ENCODE measurements at regions not wholly inside any gene's neighbourhood (a gene's known extent, or its start where the extent isn't known, plus 50 kb on each side); places are given as distances from the start of the nearest gene placed in this dataset.

DNA sequence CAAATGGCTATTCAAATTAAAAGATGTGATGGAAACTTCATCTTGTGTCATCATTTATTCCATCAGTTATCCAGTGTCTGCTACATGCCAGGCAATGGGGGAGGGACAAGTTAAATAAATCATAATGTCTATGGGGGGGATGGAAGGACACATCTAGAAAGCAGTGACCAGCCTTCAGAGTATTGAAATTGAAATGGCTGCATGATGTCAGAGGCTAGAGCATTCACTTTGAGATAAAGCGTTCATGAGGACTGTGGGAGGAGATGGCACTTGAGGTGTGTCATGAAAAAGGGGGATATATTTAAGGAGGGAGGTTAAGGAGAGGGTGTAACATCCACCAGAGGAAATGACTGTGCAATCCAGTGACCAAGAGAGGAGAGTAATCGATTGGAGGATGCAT, 50.6 kb downstream of the SLIT2 start:
- no peaks in the 10 kb centered on the region for H3K36me3 Mint-ChIP-seq (ENCODE audit: low read depth)
- CTCF ChIA-PET: no interaction called here
- no peak for DNase-seq
- H3K4me1 Mint-ChIP-seq: no peaks in the 10 kb centered on the region
- H3K4me3 Mint-ChIP-seq: no peak overlapping the region
- H3K27ac Mint-ChIP-seq: no peak overlapping the region
- H3K9me3 Mint-ChIP-seq: no peaks in the 10 kb centered on the region
- POLR2A ChIA-PET: no interaction called here
- H3K27me3 Mint-ChIP-seq: no peaks in the 10 kb centered on the region

- no peak overlapping the region for H3K4me3 Mint-ChIP-seq
- H3K27me3 Mint-ChIP-seq: no peaks in the 10 kb centered on the region
- no peak overlapping the region for H3K27ac Mint-ChIP-seq
- ChIA-PET POLR2A (no interaction called here), CTCF (no interaction called here)
- DNase-seq: no peak
- H3K9me3 Mint-ChIP-seq: no peaks in the 10 kb centered on the region
- H3K4me1 Mint-ChIP-seq: no peaks in the 10 kb centered on the region
- H3K36me3 Mint-ChIP-seq (ENCODE audit: low read depth): no peaks in the 10 kb centered on the region
These were observed 54.3 kb downstream of the SLIT2 start for GRCh38 chr4:20305976-20306375.

- H3K36me3 Mint-ChIP-seq (ENCODE audit: low read depth): no peaks in the 10 kb centered on the region
- H3K27ac Mint-ChIP-seq: no peak overlapping the region
- no peaks in the 10 kb centered on the region for H3K27me3 Mint-ChIP-seq
- no peaks in the 10 kb centered on the region for H3K4me1 Mint-ChIP-seq
- CTCF ChIA-PET: no interaction called here
- H3K4me3 Mint-ChIP-seq: no peak overlapping the region
- no peak for DNase-seq
- POLR2A ChIA-PET: no interaction called here
- H3K9me3 Mint-ChIP-seq: no peaks in the 10 kb centered on the region
These were observed 60.2 kb downstream of the SLIT2 start for GRCh38 chr4:20311856-20312255.

- Mint-ChIP-seq H3K27me3 (no peaks in the 10 kb centered on the region), H3K4me3 (no peak overlapping the region), H3K9me3 (no peaks in the 10 kb centered on the region), H3K27ac (no peak overlapping the region), H3K36me3 (ENCODE audit: low read depth) (no peaks in the 10 kb centered on the region), H3K4me1 (no peaks in the 10 kb centered on the region)
- ChIA-PET CTCF (no interaction called here), POLR2A (no interaction called here)
- DNase-seq: no peak
These were observed 61.7 kb downstream of the SLIT2 start for GRCh38 chr4:20313237-20314030.

GRCh38 chr4:20317424-20317985, 65.8 kb downstream of the SLIT2 start:
- POLR2A ChIA-PET: no interaction called here
- no peak overlapping the region for H3K27ac Mint-ChIP-seq
- H3K4me1 Mint-ChIP-seq: no peaks in the 10 kb centered on the region
- peaks cover 2% of the 10 kb centered on the region for H3K9me3 Mint-ChIP-seq
- no peaks in the 10 kb centered on the region for H3K27me3 Mint-ChIP-seq
- no peak overlapping the region for H3K4me3 Mint-ChIP-seq
- CTCF ChIA-PET: no interaction called here
- no peaks in the 10 kb centered on the region for H3K36me3 Mint-ChIP-seq (ENCODE audit: low read depth)
- DNase-seq: no peak

- CTCF ChIA-PET: no interaction called here
These were observed 66.5 kb downstream of the SLIT2 start for GRCh38 chr4:20318001-20318908.

DNA sequence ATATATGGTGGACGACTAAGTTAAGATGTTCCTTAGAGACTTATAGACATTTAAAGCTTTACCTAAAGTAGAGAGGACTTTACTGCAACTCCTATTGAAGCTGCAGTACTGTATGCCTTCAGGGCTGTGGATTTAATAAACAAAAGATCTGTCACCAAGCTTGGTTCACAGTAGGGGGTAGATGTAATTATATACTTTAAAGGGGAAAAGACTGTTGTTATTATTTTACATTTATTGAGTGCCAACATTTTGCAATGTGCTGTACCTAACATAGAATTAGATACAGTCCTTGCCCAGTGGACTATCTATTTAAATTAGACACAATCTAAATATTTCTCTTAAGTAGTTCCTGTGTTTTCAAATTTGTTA, 67.2 kb downstream of the SLIT2 start:
- H3K4me1 Mint-ChIP-seq: no peaks in the 10 kb centered on the region
- no peak for DNase-seq
- ChIA-PET POLR2A (no interaction called here), CTCF (no interaction called here)
- H3K27ac Mint-ChIP-seq: no peak overlapping the region
- no peaks in the 10 kb centered on the region for H3K27me3 Mint-ChIP-seq
- no peaks in the 10 kb centered on the region for H3K36me3 Mint-ChIP-seq (ENCODE audit: low read depth)
- no peak overlapping the region for H3K4me3 Mint-ChIP-seq
- peaks cover 2% of the 10 kb centered on the region for H3K9me3 Mint-ChIP-seq

More at GRCh38 chr4:20318001-20318908, 66.5 kb downstream of the SLIT2 start:
- POLR2A ChIA-PET: no interaction called here
- Mint-ChIP-seq H3K36me3 (ENCODE audit: low read depth) (no peaks in the 10 kb centered on the region), H3K27ac (no peak overlapping the region), H3K27me3 (no peaks in the 10 kb centered on the region), H3K9me3 (peaks cover 2% of the 10 kb centered on the region), H3K4me1 (no peaks in the 10 kb centered on the region), H3K4me3 (no peak overlapping the region)
- no peak for DNase-seq

GRCh38 chr4:20319825-20320612, 68.3 kb downstream of the SLIT2 start:
- no peaks in the 10 kb centered on the region for H3K4me1 Mint-ChIP-seq
- H3K27me3 Mint-ChIP-seq: no peaks in the 10 kb centered on the region
- DNase-seq: no peak
- no peak overlapping the region for H3K27ac Mint-ChIP-seq
- CTCF ChIA-PET: no interaction called here
- H3K36me3 Mint-ChIP-seq (ENCODE audit: low read depth): no peaks in the 10 kb centered on the region
- peaks cover 2% of the 10 kb centered on the region for H3K9me3 Mint-ChIP-seq
- H3K4me3 Mint-ChIP-seq: no peak overlapping the region
- POLR2A ChIA-PET: no interaction called here

DNA sequence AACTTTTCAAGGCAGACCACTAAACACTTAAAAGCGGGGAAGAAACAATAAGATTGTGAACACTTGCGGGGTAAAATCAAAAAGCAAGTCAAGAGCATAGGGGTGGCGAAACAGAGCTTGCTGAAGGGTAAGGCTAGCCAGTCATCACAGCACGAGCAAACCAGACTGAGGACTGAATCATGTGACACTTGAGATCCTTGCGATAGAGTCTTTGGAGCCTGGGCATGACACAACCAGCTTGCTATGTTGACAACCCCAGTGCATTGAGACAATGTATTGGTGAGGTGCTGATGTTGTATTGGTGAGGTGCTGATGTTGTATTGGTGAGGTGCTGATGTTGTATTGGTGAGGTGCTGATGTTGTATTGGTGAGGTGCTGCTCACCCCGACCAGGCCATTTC, 72.3 kb downstream of the SLIT2 start:
- Mint-ChIP-seq H3K27ac (no peak overlapping the region), H3K4me1 (no peaks in the 10 kb centered on the region), H3K27me3 (no peaks in the 10 kb centered on the region), H3K4me3 (no peak overlapping the region), H3K36me3 (ENCODE audit: low read depth) (no peaks in the 10 kb centered on the region), H3K9me3 (peaks cover 2% of the 10 kb centered on the region)
- no peak for DNase-seq
- ChIA-PET POLR2A (no interaction called here), CTCF (interaction anchor here (0.6 kb wide), 1 partner anchor 85 kb away, joined by 3 read pairs; no protein-coding TSS in a partner anchor)

GRCh38 chr4:20326460-20326859, 74.8 kb downstream of the SLIT2 start:
- no peak overlapping the region for H3K4me3 Mint-ChIP-seq
- ChIA-PET CTCF (no interaction called here), POLR2A (no interaction called here)
- H3K36me3 Mint-ChIP-seq (ENCODE audit: low read depth): no peaks in the 10 kb centered on the region
- H3K27me3 Mint-ChIP-seq: no peaks in the 10 kb centered on the region
- H3K4me1 Mint-ChIP-seq: no peaks in the 10 kb centered on the region
- DNase-seq: no peak
- H3K9me3 Mint-ChIP-seq: peaks cover 2% of the 10 kb centered on the region
- H3K27ac Mint-ChIP-seq: no peak overlapping the region

- no peak for DNase-seq
- Mint-ChIP-seq H3K9me3 (peaks cover 2% of the 10 kb centered on the region), H3K4me3 (no peak overlapping the region), H3K36me3 (ENCODE audit: low read depth) (no peaks in the 10 kb centered on the region), H3K27ac (no peak overlapping the region), H3K27me3 (no peaks in the 10 kb centered on the region), H3K4me1 (no peaks in the 10 kb centered on the region)
- POLR2A ChIA-PET: no interaction called here
- CTCF ChIA-PET: no interaction called here
These were observed 75.3 kb downstream of the SLIT2 start for GRCh38 chr4:20326977-20327376.

DNA sequence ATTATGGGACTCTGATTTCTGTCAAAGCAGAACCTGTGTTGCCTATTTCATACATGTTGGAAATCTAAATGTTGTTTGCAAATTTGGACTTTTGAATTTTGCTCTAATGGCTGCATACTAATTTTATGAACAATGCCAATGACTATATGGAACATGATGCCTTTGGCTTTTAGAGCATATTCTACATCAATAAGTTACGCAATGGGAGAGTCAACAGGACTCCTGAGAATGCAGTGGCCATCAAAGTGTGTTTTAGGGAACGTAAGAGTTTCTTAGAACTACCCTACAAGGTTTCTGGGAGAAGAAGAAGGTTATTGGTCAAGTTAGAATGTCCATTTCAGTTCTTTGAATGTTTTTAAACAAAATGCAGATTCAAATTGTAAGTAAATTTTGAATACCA, 76.1 kb downstream of the SLIT2 start:
- H3K9me3 Mint-ChIP-seq: no peaks in the 10 kb centered on the region
- H3K27ac Mint-ChIP-seq: no peak overlapping the region
- DNase-seq: no peak
- H3K27me3 Mint-ChIP-seq: no peaks in the 10 kb centered on the region
- no peaks in the 10 kb centered on the region for H3K4me1 Mint-ChIP-seq
- ChIA-PET POLR2A (no interaction called here), CTCF (no interaction called here)
- no peak overlapping the region for H3K4me3 Mint-ChIP-seq
- H3K36me3 Mint-ChIP-seq (ENCODE audit: low read depth): no peaks in the 10 kb centered on the region

DNA sequence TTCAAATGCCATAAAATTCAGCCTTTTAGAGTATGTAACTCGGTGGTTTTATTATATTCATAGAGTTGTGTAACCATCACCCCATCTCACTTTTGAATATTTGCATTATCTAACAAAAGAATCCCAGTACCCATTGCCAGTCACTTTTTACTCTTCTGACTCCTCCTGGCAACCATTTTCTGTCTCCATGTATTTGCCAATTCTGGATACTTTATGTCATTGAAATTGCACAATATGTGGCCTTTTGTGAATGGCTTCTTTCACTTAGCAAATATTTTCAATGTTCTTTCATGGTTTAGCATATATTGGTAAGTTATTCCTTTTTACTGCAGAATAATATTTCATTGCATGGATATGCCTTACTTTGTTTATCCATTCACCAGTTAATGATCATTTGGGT, 79.9 kb downstream of the SLIT2 start:
- Mint-ChIP-seq H3K9me3 (no peaks in the 10 kb centered on the region), H3K4me1 (no peaks in the 10 kb centered on the region), H3K4me3 (no peak overlapping the region), H3K27ac (no peak overlapping the region), H3K36me3 (ENCODE audit: low read depth) (no peaks in the 10 kb centered on the region), H3K27me3 (no peaks in the 10 kb centered on the region)
- DNase-seq: no peak
- ChIA-PET POLR2A (no interaction called here), CTCF (no interaction called here)
